SW480 (cell line): ENCODE measurements at regions not wholly inside any gene's neighbourhood (a gene's known extent, or its start where the extent isn't known, plus 50 kb on each side); places are given as distances from the start of the nearest gene placed in this dataset.
A peak's percentile ranks its signal among the peaks of the same experiment; 100 is the strongest.

ENCODE experiments used
- DNase-seq: peaks from one replicate; pipeline ENCODE4 v3.0.0-alpha.2; 2016; ENCODE audit warnings: low spot score

DNA sequence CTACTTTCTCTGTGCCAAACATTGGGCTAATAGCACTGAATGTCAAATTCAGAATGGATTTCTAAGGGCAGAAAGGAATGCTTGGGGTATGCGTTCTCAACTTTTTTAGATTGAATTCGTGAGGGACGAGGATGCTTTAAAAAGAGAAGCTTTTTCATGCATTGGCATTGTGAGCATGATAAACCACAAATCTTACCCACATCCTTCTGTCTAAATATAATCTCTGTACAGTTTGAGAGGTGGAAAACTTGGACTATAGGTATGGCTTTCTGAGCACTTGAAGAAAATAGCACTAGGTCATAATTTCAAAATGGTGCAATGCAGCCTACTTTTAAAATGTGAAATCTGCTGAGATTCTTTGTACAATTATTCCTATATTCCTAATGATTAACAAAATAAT lies 71.4 kb upstream of the HHIP start:
- no peak for DNase-seq

DNA sequence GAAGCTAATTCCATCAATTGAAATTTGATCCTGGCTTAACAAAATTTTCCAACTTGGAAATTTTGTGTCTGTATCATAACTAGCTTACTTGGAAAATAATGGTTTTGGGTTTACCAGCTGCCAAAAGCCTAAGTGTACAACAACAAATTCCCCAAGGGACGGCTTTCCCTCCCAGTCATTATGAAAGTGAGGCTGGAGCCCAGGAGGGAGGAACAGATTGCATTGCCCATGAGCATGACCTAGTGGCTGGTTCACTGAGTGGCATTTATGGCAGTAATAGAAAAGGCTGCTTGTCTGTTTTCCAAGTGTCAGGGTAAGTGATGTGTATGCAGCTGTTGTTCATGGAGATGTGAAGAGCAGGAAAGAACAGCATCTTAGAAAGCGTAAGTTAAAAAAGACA lies 70.8 kb upstream of the HHIP start:
- DNase-seq, result peak; percentile 6

DNA sequence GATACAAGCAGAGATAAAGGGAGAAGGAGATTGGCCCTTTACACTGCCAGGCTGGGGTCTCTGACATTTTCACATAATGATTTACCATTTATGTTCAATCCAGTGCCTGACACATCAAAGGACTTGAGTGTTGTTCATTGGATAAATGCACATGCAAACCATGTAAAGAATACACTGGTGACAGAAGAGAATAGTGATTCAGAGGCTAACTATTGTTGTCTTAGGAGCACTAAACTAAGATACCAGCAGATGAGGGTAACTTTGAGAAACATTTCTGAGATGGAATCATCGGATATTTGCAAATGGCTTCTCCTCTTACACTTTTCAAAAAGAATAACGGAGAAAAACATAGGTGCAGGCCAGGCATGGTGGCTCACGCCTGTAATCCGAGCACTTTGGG lies 67.3 kb upstream of the HHIP start:
- no peak for DNase-seq

DNA sequence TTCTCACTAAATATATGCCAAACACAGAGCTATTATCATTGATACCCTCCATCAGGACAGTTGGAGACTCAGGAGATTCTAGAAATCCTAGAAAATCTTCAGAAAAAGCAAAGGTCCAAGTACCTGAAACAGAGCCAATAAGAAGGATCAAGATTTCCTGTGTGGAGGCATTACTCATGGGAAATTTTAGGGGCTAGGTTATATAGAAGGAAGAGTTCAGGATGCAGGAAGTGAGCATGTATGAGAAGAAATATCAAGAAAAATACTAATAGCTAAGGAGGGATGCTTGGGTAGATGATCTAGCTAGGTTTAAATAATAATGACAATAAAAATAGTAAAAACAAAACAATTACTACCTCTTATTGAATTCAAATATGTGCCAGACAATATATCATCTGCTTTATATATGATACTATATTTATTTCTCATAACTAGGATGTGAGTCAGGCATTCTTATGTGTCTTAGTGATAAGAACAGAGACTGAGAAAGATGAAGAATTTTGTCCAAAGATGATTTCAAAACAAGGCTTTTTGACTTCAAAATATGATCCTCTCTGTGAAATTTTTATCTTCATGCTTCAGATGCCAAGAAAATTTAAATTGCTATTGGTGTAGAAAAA lies 66.4 kb upstream of the HHIP start:
- DNase-seq, result no peak

DNA sequence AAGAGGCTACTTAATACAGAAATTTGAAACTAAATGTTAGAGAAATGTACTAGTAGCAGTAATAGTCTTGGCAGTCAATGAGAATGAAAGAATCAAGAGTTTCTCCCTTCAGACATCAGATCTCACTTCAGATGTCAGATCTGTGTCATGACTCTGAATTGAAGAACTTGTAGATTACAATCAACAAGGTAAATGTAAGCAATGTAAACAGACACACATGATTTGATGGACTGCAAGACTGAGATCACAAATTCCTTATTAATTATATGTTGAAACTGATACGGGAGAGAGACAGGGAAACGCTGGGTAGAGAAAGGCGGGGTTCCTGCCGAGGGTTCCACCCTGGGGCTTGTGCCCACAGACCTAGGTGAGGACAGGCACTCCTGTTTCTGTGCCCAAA lies 65.5 kb upstream of the HHIP start:
- DNase-seq, result no peak

DNA sequence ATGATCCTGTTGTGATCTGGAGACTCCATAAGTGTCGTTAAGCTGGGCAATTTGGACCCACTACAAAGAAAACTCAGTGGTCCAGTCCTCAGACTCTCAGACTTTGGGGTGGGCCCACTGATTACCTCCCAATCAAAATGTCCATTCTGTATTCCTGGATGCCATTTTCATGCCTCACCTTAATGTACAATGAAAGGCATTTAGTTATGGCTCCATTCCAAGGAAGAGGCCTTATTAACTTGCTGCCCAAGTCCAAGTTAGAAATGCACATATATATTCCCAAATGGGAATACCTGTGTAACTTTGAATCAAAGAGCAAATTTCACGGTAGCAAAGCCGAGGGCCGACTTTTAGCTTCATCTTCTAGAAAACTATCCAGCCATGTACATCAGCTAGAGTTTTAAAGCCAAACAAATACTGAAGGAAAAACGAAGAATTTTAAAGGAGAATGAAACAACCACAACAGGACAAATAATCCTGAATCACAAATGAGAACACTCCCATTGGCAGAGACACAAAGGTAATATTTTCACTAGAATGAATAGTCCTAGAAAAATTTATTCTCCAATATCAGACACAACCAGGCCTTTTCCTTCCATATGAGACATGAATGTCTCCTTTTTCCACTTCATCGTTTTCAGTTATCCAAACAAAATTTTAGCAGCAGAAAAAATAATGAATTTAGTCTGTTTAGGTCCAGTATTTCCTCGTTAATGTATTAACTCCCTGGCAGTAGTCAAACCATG lies 63.7 kb upstream of the HHIP start:
- DNase-seq, result no peak

DNA sequence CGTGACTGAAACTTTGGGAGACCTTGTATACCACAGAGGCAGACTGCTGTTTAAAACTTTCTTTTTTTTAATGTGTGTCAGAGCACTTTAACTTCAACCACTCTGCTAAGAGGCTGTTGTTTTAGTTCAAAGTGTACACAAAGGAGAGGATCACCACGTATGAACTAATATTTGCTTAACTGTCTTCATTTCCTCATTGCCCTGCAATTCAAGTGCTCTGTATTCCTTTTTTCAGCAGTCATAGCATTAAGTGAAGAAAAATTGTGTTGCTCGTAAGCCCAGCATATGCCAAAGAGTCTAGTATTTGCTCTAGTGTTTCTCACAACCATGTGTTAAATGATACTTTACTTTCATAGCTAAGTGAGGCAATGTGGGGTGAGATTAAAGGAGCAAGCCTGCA lies 63.0 kb upstream of the HHIP start:
- DNase-seq, result no peak

DNA sequence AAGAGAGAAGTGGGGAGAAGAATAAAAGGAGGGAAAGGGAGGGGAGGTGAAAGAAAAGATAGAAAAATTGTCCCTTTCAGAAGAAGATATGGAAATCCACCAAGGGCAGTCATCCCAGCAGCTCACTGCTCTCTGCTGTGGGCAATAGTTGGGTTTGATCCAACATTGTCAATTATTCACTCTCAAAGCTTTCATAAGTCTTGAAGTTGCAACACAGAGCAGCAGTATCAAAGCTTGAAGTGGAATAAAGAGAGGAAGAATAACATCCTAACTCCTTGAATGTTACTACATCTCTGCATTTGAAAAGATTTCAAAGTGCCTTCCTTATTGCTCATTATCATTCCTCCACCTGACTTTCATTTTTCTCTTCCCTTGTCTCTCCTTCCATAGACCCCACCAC lies 62.3 kb upstream of the HHIP start:
- DNase-seq, result no peak

DNA sequence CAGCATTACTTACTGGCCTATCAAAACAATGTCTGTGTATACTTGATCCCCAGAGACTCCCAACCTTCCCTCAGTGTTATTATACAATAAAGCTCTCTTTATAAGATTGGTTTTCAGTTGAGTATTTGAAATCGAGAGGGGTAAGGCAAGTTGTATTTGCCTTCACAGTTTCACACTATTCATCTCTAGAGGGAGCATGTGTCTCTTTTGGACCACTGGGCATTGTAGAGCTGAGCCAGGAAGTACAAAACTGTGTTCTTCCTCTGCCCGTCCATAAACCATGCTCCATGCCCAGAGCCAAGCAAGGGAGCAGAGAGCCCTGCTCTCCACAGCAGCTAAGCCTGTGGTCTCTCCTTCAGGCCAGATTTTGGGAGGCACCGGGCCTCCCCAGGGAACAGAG lies 61.5 kb upstream of the HHIP start:
- no peak for DNase-seq

DNA sequence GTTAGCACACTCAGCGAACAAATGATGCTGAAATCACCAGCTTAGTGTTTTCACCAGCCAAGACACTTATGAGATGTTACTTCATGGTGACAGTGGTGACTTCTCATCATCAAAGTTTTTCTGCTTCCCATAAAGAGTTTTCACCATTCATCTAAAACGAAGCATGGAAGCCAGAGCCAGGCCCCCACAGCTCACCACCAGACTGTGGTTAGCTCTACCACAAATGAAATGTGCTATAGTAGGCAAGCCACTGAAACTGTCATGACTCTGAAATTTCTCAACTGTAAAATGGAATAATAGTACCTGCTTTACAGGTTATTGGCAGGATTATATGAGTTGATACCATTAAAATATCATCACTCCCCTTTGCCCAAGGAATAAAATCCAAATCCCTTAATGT lies 56.4 kb upstream of the HHIP start:
- DNase-seq, result no peak

DNA sequence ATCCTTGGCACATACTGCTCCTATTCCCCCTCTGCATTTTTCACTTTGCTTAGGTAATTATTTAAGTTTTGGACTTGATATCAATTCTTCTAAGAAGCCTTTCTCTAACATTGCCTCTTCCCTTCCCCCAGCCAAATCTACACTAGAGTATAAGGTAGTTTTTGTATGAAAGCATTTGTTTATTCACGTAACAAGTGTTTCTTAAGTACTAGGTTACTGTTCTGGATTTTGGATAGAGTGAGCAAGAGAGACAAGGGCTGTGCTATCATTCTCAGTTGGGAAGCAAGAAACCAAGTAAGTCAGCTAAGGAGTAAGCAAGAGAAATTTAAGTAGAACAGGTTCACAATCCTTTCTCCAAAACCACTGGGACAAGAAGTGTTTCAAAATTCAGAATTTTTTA lies 55.9 kb upstream of the HHIP start:
- no peak for DNase-seq

DNA sequence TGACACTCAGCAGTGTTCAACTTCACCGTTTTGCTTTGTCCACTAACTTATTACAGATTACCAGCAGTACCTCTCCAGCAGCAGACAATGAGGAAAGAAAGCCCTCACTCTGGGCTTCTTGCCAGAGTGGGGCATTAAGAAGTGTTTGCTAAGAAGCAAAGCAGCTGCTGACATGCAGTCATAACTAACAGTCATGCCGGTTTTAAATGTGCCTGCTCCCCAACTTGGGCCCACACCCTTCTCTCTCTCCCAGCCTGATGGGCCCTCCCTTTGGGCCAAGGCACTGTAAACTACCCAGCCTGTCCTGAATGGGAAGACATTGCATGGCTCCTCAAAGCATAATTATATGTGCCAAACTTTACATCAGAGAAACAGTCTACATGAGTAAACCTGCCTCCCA lies 54.6 kb upstream of the HHIP start:
- DNase-seq, result no peak

DNA sequence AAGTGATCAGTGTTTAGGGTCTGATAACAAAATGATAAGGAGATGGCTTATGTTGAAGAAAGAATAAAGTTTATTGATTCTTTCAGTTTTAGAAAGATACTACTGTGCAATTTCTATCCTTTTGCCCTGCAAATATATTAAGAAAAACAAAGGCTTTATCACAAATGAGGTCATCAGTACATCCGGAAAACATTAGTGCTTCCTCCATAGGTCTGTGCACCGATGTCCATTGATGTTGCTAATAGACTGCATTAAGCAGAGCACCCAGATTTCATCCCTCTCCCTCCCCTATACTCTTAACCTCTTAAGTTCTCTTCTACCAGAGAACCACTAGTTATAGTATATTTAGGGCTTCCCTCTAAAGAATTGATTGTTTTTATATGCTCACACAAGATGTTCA lies 53.7 kb upstream of the HHIP start:
- no peak for DNase-seq

DNA sequence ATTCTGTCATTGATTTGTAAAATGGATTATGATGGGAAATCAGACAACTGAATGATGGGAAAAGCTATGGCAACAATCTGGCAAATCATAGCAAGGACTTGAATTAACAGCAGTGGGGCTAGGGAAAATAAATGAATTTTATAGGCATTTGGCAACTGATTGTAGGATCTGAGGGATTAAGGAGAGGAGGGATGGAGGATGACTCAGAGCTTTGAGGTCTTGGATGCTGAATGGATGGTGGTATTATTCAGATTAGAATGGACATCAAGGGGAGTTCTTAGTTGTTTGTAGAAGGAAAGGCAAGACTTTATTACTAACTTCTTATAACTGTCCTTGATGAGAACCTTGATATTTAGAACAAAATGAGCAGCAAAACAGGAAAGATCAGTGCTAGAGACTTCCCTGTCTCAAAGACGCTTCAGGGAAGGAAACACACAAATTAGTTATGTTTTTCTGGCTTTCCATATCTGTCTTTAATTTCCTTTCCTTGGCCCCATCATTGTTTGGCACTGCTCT lies 51.4 kb upstream of the HHIP start:
- no peak for DNase-seq

DNA sequence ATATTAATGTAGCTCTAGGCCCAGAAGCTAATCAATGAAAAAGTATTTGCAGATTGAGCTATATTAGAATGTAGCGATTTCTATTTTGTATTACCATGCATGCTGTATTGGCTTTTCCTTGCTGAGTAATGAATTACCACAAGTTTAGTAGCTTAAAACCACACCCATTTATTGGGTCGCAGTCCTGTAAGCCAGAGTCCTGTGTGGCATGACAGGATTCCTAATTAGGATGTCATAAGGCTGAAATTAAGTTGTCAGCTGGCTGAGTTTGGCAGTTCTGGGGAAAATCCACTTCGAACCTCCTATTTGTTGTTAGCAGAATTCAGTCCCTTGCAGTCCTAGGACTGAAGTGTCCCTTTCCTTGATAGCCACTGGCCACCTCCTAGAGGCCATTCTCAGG lies 50.3 kb upstream of the HHIP start:
- no peak for DNase-seq
